ENCODE measurements at regions not wholly inside any gene's neighbourhood (a gene's known extent, or its start where the extent isn't known, plus 50 kb on each side); places are given as distances from the start of the nearest gene placed in this dataset.
A peak's percentile ranks its signal among the peaks of the same experiment; 100 is the strongest.

- H3K9ac ChIP-seq (ENCODE audit: low read length), result no peak overlapping the region
- peaks cover 12% of the 10 kb centered on the region for H3K4me1 ChIP-seq (ENCODE audit: control insufficient read depth, insufficient read depth, low read length)
- H3K27me3 ChIP-seq (replicated peaks; ENCODE audit: control insufficient read depth, insufficient read depth, low read length), result no peaks in the 10 kb centered on the region
- H3K36me3 ChIP-seq (ENCODE audit: control insufficient read depth, insufficient read depth, low read length, severe bottlenecking), result no peaks in the 10 kb centered on the region
- no peak overlapping the region for H3K4me3 ChIP-seq (ENCODE audit: low read length)
- DNase-seq (ENCODE audit: low read depth), result no peak
- no peaks in the 10 kb centered on the region for H3K9me3 ChIP-seq (ENCODE audit: control insufficient read depth, low read length)
Measured at GRCh38 chr4:33886356-33886755, 2358.0 kb downstream of the ARAP2 start.

- H3K9me3 ChIP-seq (ENCODE audit: control insufficient read depth, low read length), result no peaks in the 10 kb centered on the region
- H3K36me3 ChIP-seq (ENCODE audit: control insufficient read depth, insufficient read depth, low read length, severe bottlenecking), result no peaks in the 10 kb centered on the region
- H3K9ac ChIP-seq (ENCODE audit: low read length), result no peak overlapping the region
- H3K27me3 ChIP-seq (replicated peaks; ENCODE audit: control insufficient read depth, insufficient read depth, low read length), result no peaks in the 10 kb centered on the region
- no peak overlapping the region for H3K4me3 ChIP-seq (ENCODE audit: low read length)
- H3K4me1 ChIP-seq (ENCODE audit: control insufficient read depth, insufficient read depth, low read length), result no peaks in the 10 kb centered on the region
- no peak for DNase-seq (ENCODE audit: low read depth)
Measured at GRCh38 chr4:33890841-33891240, 2353.5 kb downstream of the ARAP2 start.

- Histone ChIP-seq H3K9ac (ENCODE audit: low read length) (no peak overlapping the region), H3K36me3 (ENCODE audit: control insufficient read depth, insufficient read depth, low read length, severe bottlenecking) (no peaks in the 10 kb centered on the region), H3K9me3 (ENCODE audit: control insufficient read depth, low read length) (peaks cover 47% of the 10 kb centered on the region), H3K4me3 (ENCODE audit: low read length) (no peak overlapping the region), H3K27me3 (replicated peaks; ENCODE audit: control insufficient read depth, insufficient read depth, low read length) (no peaks in the 10 kb centered on the region), H3K4me1 (ENCODE audit: control insufficient read depth, insufficient read depth, low read length) (peaks cover 4% of the 10 kb centered on the region)
- DNase-seq (ENCODE audit: low read depth), result peak; percentile 16
Measured at GRCh38 chr4:33911959-33912358, 2332.4 kb downstream of the ARAP2 start.

- no peaks in the 10 kb centered on the region for H3K36me3 ChIP-seq (ENCODE audit: control insufficient read depth, insufficient read depth, low read length, severe bottlenecking)
- no peak overlapping the region for H3K9ac ChIP-seq (ENCODE audit: low read length)
- H3K4me3 ChIP-seq (ENCODE audit: low read length), result no peak overlapping the region
- H3K4me1 ChIP-seq (ENCODE audit: control insufficient read depth, insufficient read depth, low read length), result peaks cover 4% of the 10 kb centered on the region
- no peaks in the 10 kb centered on the region for H3K27me3 ChIP-seq (replicated peaks; ENCODE audit: control insufficient read depth, insufficient read depth, low read length)
- no peak for DNase-seq (ENCODE audit: low read depth)
- H3K9me3 ChIP-seq (ENCODE audit: control insufficient read depth, low read length), result peaks cover 49% of the 10 kb centered on the region
Measured at GRCh38 chr4:33914386-33914785, 2329.9 kb downstream of the ARAP2 start.

- no peak overlapping the region for H3K4me3 ChIP-seq (ENCODE audit: low read length)
- DNase-seq (ENCODE audit: low read depth), result no peak
- H3K27me3 ChIP-seq (replicated peaks; ENCODE audit: control insufficient read depth, insufficient read depth, low read length), result no peaks in the 10 kb centered on the region
- no peak overlapping the region for H3K9ac ChIP-seq (ENCODE audit: low read length)
- no peaks in the 10 kb centered on the region for H3K36me3 ChIP-seq (ENCODE audit: control insufficient read depth, insufficient read depth, low read length, severe bottlenecking)
- H3K4me1 ChIP-seq (ENCODE audit: control insufficient read depth, insufficient read depth, low read length), result peaks cover 12% of the 10 kb centered on the region
- H3K9me3 ChIP-seq (ENCODE audit: control insufficient read depth, low read length), result no peaks in the 10 kb centered on the region
Measured at GRCh38 chr4:33923469-33923868, 2320.8 kb downstream of the ARAP2 start.

GRCh38 chr4:33924239-33924638 lies 2320.1 kb downstream of the ARAP2 start:
- peak; percentile 51 for DNase-seq (ENCODE audit: low read depth)
- H3K4me3 ChIP-seq (ENCODE audit: low read length), result peak overlapping the region; percentile 49

GRCh38 chr4:33924811-33925210 lies 2319.5 kb downstream of the ARAP2 start:
- Histone ChIP-seq H3K4me1 (ENCODE audit: control insufficient read depth, insufficient read depth, low read length) (peaks cover 12% of the 10 kb centered on the region), H3K4me3 (ENCODE audit: low read length) (peak overlapping the region; percentile 49), H3K9ac (ENCODE audit: low read length) (no peak overlapping the region), H3K36me3 (ENCODE audit: control insufficient read depth, insufficient read depth, low read length, severe bottlenecking) (no peaks in the 10 kb centered on the region), H3K9me3 (ENCODE audit: control insufficient read depth, low read length) (no peaks in the 10 kb centered on the region), H3K27me3 (replicated peaks; ENCODE audit: control insufficient read depth, insufficient read depth, low read length) (no peaks in the 10 kb centered on the region)
- DNase-seq (ENCODE audit: low read depth), result no peak

More at GRCh38 chr4:33924239-33924638, 2320.1 kb downstream of the ARAP2 start:
- H3K4me1 ChIP-seq (ENCODE audit: control insufficient read depth, insufficient read depth, low read length), result peaks cover 12% of the 10 kb centered on the region
- no peaks in the 10 kb centered on the region for H3K27me3 ChIP-seq (replicated peaks; ENCODE audit: control insufficient read depth, insufficient read depth, low read length)
- no peaks in the 10 kb centered on the region for H3K36me3 ChIP-seq (ENCODE audit: control insufficient read depth, insufficient read depth, low read length, severe bottlenecking)
- no peak overlapping the region for H3K9ac ChIP-seq (ENCODE audit: low read length)
- no peaks in the 10 kb centered on the region for H3K9me3 ChIP-seq (ENCODE audit: control insufficient read depth, low read length)

- Histone ChIP-seq H3K4me1 (ENCODE audit: control insufficient read depth, insufficient read depth, low read length) (no peaks in the 10 kb centered on the region), H3K4me3 (ENCODE audit: low read length) (no peak overlapping the region), H3K36me3 (ENCODE audit: control insufficient read depth, insufficient read depth, low read length, severe bottlenecking) (no peaks in the 10 kb centered on the region), H3K9ac (ENCODE audit: low read length) (no peak overlapping the region), H3K9me3 (ENCODE audit: control insufficient read depth, low read length) (no peaks in the 10 kb centered on the region), H3K27me3 (replicated peaks; ENCODE audit: control insufficient read depth, insufficient read depth, low read length) (no peaks in the 10 kb centered on the region)
- DNase-seq (ENCODE audit: low read depth), result peak; percentile 4
Measured at GRCh38 chr4:33930497-33930896, 2313.8 kb downstream of the ARAP2 start.

- no peaks in the 10 kb centered on the region for H3K36me3 ChIP-seq (ENCODE audit: control insufficient read depth, insufficient read depth, low read length, severe bottlenecking)
- H3K4me1 ChIP-seq (ENCODE audit: control insufficient read depth, insufficient read depth, low read length), result no peaks in the 10 kb centered on the region
- no peaks in the 10 kb centered on the region for H3K27me3 ChIP-seq (replicated peaks; ENCODE audit: control insufficient read depth, insufficient read depth, low read length)
- H3K9ac ChIP-seq (ENCODE audit: low read length), result no peak overlapping the region
- no peaks in the 10 kb centered on the region for H3K9me3 ChIP-seq (ENCODE audit: control insufficient read depth, low read length)
- peak; percentile 23 for DNase-seq (ENCODE audit: low read depth)
- H3K4me3 ChIP-seq (ENCODE audit: low read length), result no peak overlapping the region
Measured at GRCh38 chr4:33931026-33931425, 2313.3 kb downstream of the ARAP2 start.

- no peaks in the 10 kb centered on the region for H3K27me3 ChIP-seq (replicated peaks; ENCODE audit: control insufficient read depth, insufficient read depth, low read length)
- no peaks in the 10 kb centered on the region for H3K9me3 ChIP-seq (ENCODE audit: control insufficient read depth, low read length)
- H3K9ac ChIP-seq (ENCODE audit: low read length), result no peak overlapping the region
- no peak overlapping the region for H3K4me3 ChIP-seq (ENCODE audit: low read length)
- peak; percentile 62 for DNase-seq (ENCODE audit: low read depth)
- peaks cover 15% of the 10 kb centered on the region for H3K4me1 ChIP-seq (ENCODE audit: control insufficient read depth, insufficient read depth, low read length)
- H3K36me3 ChIP-seq (ENCODE audit: control insufficient read depth, insufficient read depth, low read length, severe bottlenecking), result no peaks in the 10 kb centered on the region
Measured at GRCh38 chr4:33940281-33940680, 2304.0 kb downstream of the ARAP2 start.

- no peaks in the 10 kb centered on the region for H3K9me3 ChIP-seq (ENCODE audit: control insufficient read depth, low read length)
- peak; percentile 19 for DNase-seq (ENCODE audit: low read depth)
Measured at GRCh38 chr4:33941854-33942253, 2302.5 kb downstream of the ARAP2 start.

GRCh38 chr4:33948921-33949320 lies 2295.4 kb downstream of the ARAP2 start:
- Histone ChIP-seq H3K4me1 (ENCODE audit: control insufficient read depth, insufficient read depth, low read length) (peaks cover 12% of the 10 kb centered on the region), H3K9ac (ENCODE audit: low read length) (no peak overlapping the region), H3K9me3 (ENCODE audit: control insufficient read depth, low read length) (no peaks in the 10 kb centered on the region), H3K27me3 (replicated peaks; ENCODE audit: control insufficient read depth, insufficient read depth, low read length) (no peaks in the 10 kb centered on the region), H3K36me3 (ENCODE audit: control insufficient read depth, insufficient read depth, low read length, severe bottlenecking) (no peaks in the 10 kb centered on the region), H3K4me3 (ENCODE audit: low read length) (no peak overlapping the region)
- DNase-seq (ENCODE audit: low read depth), result no peak

More at GRCh38 chr4:33941854-33942253, 2302.5 kb downstream of the ARAP2 start:
- Histone ChIP-seq H3K27me3 (replicated peaks; ENCODE audit: control insufficient read depth, insufficient read depth, low read length) (no peaks in the 10 kb centered on the region), H3K4me3 (ENCODE audit: low read length) (no peak overlapping the region), H3K4me1 (ENCODE audit: control insufficient read depth, insufficient read depth, low read length) (peaks cover 15% of the 10 kb centered on the region), H3K36me3 (ENCODE audit: control insufficient read depth, insufficient read depth, low read length, severe bottlenecking) (no peaks in the 10 kb centered on the region), H3K9ac (ENCODE audit: low read length) (no peak overlapping the region)

Measured in adipocyte (in vitro differentiated cells).